ENCODE measurements at regions not wholly inside any gene's neighbourhood (a gene's known extent, or its start where the extent isn't known, plus 50 kb on each side); places are given as distances from the start of the nearest gene placed in this dataset.
"Not testable (repeated sequence)": the region's sequence is repeated elsewhere in the genome, so short reads cannot be mapped to it uniquely, and the experiment has no call there.

DNA sequence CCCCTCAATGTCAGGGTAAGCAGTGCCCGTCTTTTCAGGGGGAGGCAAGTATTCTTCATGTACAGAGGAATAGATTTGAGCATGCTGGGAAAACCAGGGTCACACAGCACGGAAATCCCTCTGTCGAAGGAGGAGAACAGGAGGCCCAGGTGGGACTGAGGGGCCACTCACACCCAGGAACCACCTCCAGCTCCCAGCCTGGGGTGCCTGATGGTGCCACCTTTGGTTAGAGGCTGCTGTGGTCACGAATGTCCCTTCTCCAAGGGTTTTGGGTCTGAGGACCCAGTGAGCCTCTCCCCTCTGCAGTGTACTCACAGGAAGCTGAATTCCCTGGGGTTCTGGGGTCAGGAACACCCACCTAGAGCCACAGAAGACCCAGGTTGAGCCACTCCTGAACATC, 197.3 kb downstream of the ANKRD30B start:
- Histone ChIP-seq H4K20me1 (ENCODE audit: insufficient read depth, low read length, poor library complexity, severe bottlenecking) (no peaks in the 10 kb centered on the region), H2AFZ (ENCODE audit: low read length) (no peak overlapping the region), H3K27me3 (ENCODE audit: insufficient read depth, low read length, poor library complexity, severe bottlenecking) (no peaks in the 10 kb centered on the region), H3F3A (ENCODE audit: low read depth) (no peaks in the 10 kb centered on the region), H3K9me3 (ENCODE audit: insufficient read depth, low read depth, low read length) (no peaks in the 10 kb centered on the region; the same call in 1 of the 2 replicates), H3K79me2 (ENCODE audit: insufficient read depth, low read length) (no peaks in the 10 kb centered on the region), H3K4me1 (ENCODE audit: insufficient read depth, low read length, poor library complexity, severe bottlenecking) (no peaks in the 10 kb centered on the region), H3K4me3 (ENCODE audit: low read length, poor library complexity, severe bottlenecking) (no peak overlapping the region), H3K36me3 (ENCODE audit: insufficient read depth, low read length) (no peaks in the 10 kb centered on the region), H3K4me2 (ENCODE audit: low read depth, low read length, poor library complexity, severe bottlenecking) (no peak overlapping the region), H3K9me2 (replicated peaks; ENCODE audit: low read depth, low read length) (no peaks in the 10 kb centered on the region), H3K9ac (ENCODE audit: low read depth, low read length, poor library complexity, severe bottlenecking) (no peak overlapping the region)
- TF ChIP-seq EZH2phosphoT487 (IDR thresholded peaks at IDR 0.05; ENCODE audit: borderline replicate concordance): no peak
- TF ChIP-seq, protein P1, sequence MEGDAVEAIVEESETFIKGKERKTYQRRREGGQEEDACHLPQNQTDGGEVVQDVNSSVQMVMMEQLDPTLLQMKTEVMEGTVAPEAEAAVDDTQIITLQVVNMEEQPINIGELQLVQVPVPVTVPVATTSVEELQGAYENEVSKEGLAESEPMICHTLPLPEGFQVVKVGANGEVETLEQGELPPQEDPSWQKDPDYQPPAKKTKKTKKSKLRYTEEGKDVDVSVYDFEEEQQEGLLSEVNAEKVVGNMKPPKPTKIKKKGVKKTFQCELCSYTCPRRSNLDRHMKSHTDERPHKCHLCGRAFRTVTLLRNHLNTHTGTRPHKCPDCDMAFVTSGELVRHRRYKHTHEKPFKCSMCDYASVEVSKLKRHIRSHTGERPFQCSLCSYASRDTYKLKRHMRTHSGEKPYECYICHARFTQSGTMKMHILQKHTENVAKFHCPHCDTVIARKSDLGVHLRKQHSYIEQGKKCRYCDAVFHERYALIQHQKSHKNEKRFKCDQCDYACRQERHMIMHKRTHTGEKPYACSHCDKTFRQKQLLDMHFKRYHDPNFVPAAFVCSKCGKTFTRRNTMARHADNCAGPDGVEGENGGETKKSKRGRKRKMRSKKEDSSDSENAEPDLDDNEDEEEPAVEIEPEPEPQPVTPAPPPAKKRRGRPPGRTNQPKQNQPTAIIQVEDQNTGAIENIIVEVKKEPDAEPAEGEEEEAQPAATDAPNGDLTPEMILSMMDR (conservative IDR thresholded peaks at IDR 0.05; ENCODE audit: low read length): no peak

DNA sequence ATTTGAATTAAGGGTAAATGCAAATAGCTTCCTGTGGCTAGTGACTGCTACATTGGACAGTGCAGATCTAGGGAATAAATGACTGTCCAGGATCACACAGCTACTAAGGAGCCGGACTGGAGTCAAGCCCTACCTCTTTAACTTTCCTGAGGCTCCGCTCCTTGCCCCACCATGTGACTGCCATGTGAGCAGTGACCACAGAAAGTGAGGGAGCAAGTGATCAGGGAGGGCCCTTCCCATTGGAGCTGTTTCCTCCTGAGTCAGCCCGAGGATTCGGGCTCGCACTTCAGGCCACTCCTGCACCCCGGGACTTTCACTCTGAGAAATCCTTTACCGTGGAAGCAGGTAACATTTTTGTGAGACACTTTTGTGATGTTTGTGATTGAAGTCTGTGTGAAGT, 198.0 kb downstream of the ANKRD30B start:
- H3K4me1 ChIP-seq (ENCODE audit: insufficient read depth, low read length, poor library complexity, severe bottlenecking): no peaks in the 10 kb centered on the region
- H3F3A ChIP-seq (ENCODE audit: low read depth): no peaks in the 10 kb centered on the region
- TF ChIP-seq EZH2phosphoT487 (IDR thresholded peaks at IDR 0.05; ENCODE audit: borderline replicate concordance): no peak

DNA sequence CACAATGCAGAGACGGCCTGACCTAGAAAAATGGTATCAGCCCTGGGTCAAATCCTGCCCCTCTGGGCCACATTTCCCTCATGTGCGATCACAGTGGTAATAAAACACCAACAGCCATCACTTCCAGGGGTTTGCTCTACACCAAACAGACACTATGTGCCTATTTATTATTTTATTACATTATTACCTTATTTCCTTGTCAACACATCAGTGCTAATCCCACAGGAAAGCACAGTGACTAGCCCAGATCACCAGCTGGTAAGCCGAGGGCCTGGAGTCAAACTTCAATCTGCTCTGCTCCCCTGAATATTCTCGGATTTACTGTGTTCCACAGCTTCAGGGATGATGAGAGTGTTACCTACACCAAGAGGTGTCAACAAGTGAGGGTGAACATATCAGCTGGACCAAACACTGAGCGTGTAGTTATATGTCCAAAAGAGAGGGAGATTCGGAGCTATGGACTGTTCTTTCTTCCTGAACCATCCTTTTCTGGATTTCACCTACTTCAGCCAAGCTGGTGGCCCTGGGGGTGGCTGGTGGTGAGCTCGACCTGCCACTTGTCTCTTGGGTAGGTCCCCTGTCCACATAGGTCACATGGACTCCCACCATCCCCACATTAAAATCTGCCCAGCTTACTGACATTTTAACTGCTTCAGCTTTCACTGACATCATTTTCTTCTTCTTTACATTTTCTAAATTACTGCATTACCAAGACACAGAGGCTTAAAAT, 198.9 kb downstream of the ANKRD30B start:
- not testable (repeated sequence) for H3K9me3 ChIP-seq (ENCODE audit: insufficient read depth, low read depth, low read length); H3K4me1 ChIP-seq (ENCODE audit: insufficient read depth, low read length, poor library complexity, severe bottlenecking); H3K4me3 ChIP-seq (ENCODE audit: low read length, poor library complexity, severe bottlenecking)

More for the DNA sequence above, 198.0 kb downstream of the ANKRD30B start:
- H4K20me1 ChIP-seq (ENCODE audit: insufficient read depth, low read length, poor library complexity, severe bottlenecking): no peaks in the 10 kb centered on the region
- H3K27me3 ChIP-seq (ENCODE audit: insufficient read depth, low read length, poor library complexity, severe bottlenecking): no peaks in the 10 kb centered on the region
- H3K9me2 ChIP-seq (replicated peaks; ENCODE audit: low read depth, low read length): no peaks in the 10 kb centered on the region
- H3K9me3 ChIP-seq (ENCODE audit: insufficient read depth, low read depth, low read length): no peaks in the 10 kb centered on the region; the same call in 1 of the 2 replicates
- H2AFZ ChIP-seq (ENCODE audit: low read length): no peak overlapping the region
- H3K9ac ChIP-seq (ENCODE audit: low read depth, low read length, poor library complexity, severe bottlenecking): no peak overlapping the region
- no peak overlapping the region for H3K4me3 ChIP-seq (ENCODE audit: low read length, poor library complexity, severe bottlenecking)
- H3K36me3 ChIP-seq (ENCODE audit: insufficient read depth, low read length): no peaks in the 10 kb centered on the region
- no peaks in the 10 kb centered on the region for H3K79me2 ChIP-seq (ENCODE audit: insufficient read depth, low read length)
- H3K4me2 ChIP-seq (ENCODE audit: low read depth, low read length, poor library complexity, severe bottlenecking): no peak overlapping the region

DNA sequence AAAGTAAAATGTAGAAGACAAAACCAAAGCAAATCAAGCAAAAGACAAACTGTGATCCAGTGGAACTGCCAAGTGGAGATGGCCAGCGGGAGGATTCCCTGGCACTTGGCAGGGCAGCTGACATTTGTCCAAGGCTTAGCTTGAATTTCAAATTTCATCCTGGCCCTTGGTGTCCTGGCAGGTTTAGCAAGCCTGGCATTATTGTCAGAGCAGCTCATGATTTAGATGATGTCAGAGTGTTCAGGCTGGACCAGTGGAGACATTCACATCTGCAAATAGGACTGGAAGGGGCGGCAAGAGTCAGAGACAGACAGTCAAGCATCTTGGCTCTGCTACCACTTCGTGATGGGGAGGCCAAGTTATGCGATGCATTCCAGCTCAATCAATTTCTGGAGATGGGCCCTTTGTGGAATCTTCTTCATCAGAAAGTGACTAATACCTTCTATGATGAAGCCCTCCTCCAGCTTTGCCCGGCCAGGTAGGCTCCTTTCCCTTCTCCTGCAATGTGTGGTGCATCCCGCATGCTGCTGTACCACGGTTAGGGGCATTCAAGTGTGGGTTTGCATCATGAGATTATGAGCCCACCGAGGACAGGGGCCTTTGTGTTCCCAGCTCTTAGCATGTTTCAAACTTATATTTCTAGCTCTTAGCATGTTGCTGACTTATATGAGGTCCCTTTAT, 199.7 kb downstream of the ANKRD30B start:
- H3K27me3 ChIP-seq (ENCODE audit: insufficient read depth, low read length, poor library complexity, severe bottlenecking): no peaks in the 10 kb centered on the region
- no peaks in the 10 kb centered on the region for H3F3A ChIP-seq (ENCODE audit: low read depth)
- no peaks in the 10 kb centered on the region for H3K9me2 ChIP-seq (replicated peaks; ENCODE audit: low read depth, low read length)
- no peak for TF ChIP-seq EZH2phosphoT487 (IDR thresholded peaks at IDR 0.05; ENCODE audit: borderline replicate concordance)
- TF ChIP-seq, protein P1 (conservative IDR thresholded peaks at IDR 0.05; ENCODE audit: low read length): no peak
- H3K4me2 ChIP-seq (ENCODE audit: low read depth, low read length, poor library complexity, severe bottlenecking): no peak overlapping the region
- H3K79me2 ChIP-seq (ENCODE audit: insufficient read depth, low read length): no peaks in the 10 kb centered on the region
- no peaks in the 10 kb centered on the region for H3K36me3 ChIP-seq (ENCODE audit: insufficient read depth, low read length)
- no peak overlapping the region for H3K4me3 ChIP-seq (ENCODE audit: low read length, poor library complexity, severe bottlenecking)
- H3K9me3 ChIP-seq (ENCODE audit: insufficient read depth, low read depth, low read length): no peaks in the 10 kb centered on the region
- no peak overlapping the region for H2AFZ ChIP-seq (ENCODE audit: low read length)
- no peak overlapping the region for H3K9ac ChIP-seq (ENCODE audit: low read depth, low read length, poor library complexity, severe bottlenecking)
- no peaks in the 10 kb centered on the region for H3K4me1 ChIP-seq (ENCODE audit: insufficient read depth, low read length, poor library complexity, severe bottlenecking)
- H4K20me1 ChIP-seq (ENCODE audit: insufficient read depth, low read length, poor library complexity, severe bottlenecking): no peaks in the 10 kb centered on the region

More for the DNA sequence above, 198.9 kb downstream of the ANKRD30B start:
- H3K79me2 ChIP-seq (ENCODE audit: insufficient read depth, low read length); H3K4me2 ChIP-seq (ENCODE audit: low read depth, low read length, poor library complexity, severe bottlenecking); H3K9me2 ChIP-seq (replicated peaks; ENCODE audit: low read depth, low read length); H3K9ac ChIP-seq (ENCODE audit: low read depth, low read length, poor library complexity, severe bottlenecking); H2AFZ ChIP-seq (ENCODE audit: low read length); H3F3A ChIP-seq (ENCODE audit: low read depth); H4K20me1 ChIP-seq (ENCODE audit: insufficient read depth, low read length, poor library complexity, severe bottlenecking); H3K36me3 ChIP-seq (ENCODE audit: insufficient read depth, low read length); H3K27me3 ChIP-seq (ENCODE audit: insufficient read depth, low read length, poor library complexity, severe bottlenecking): not testable (repeated sequence)

All from Loucy (cell line).